GM18861 (cell line): ENCODE measurements at regions not wholly inside any gene's neighbourhood (a gene's known extent, or its start where the extent isn't known, plus 50 kb on each side); places are given as distances from the start of the nearest gene placed in this dataset.
"Not testable (repeated sequence)": the region's sequence is repeated elsewhere in the genome, so short reads cannot be mapped to it uniquely, and the experiment has no call there.

Source experiments
- ATAC-seq: cut with Tn5 transposase; IDR thresholded peaks from one replicate; pipeline ENCODE4 v1.9.1; 2021; ENCODE audit not compliant: unreplicated experiment

DNA sequence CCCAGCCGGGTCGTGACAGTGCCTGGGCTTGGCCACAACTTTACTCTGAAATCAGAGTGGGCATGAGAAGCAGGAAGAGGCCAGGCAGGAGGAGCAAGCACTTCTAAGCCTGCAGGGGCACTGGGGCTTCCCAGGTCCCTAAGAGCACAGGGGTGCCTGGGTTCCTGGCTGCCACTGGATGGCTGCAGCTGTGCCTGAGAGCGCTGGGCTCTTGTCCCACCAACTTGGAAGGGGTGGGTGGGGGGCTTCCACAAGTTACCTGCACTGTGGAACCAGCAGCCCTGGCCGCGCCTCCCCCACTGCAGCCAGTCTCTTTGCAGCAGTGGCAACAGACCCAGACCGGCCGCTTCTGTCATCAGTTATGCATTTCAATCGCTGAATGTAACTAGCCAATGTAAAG is 434.7 kb upstream of the GRM3 start:
- no peak for ATAC-seq

- ATAC-seq, result no peak
These were observed 436.0 kb upstream of the GRM3 start for GRCh38 chr7:86207740-86208139.

- no peak for ATAC-seq
These were observed 440.9 kb upstream of the GRM3 start for GRCh38 chr7:86202833-86203232.

DNA sequence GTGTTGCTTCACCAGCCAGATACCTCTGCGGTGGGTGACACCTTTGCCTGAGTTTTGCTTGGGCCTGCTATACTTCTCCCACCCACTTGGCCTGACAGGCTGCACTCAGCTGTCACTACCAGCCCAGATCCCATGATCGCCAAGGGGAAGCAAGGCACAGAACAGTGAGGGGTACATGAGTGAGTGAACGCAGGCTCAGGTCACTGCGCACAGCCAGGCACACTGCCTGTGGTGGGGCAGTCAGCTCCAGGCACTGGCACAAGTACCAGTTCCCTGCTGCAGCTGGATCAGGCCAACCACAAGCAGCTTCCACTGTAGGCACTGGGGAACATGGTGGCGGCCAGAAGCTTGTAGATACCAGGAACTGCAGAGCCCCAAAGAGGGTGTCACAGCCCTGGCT is 441.9 kb upstream of the GRM3 start:
- ATAC-seq, result no peak

GRCh38 chr7:86199881-86200614 is 443.7 kb upstream of the GRM3 start:
- no peak for ATAC-seq

GRCh38 chr7:86190351-86190750 is 453.4 kb upstream of the GRM3 start:
- no peak for ATAC-seq

- ATAC-seq, result no peak
These were observed 462.2 kb upstream of the GRM3 start for GRCh38 chr7:86181474-86181873.

GRCh38 chr7:86164827-86165226 is 478.9 kb upstream of the GRM3 start:
- no peak for ATAC-seq

DNA sequence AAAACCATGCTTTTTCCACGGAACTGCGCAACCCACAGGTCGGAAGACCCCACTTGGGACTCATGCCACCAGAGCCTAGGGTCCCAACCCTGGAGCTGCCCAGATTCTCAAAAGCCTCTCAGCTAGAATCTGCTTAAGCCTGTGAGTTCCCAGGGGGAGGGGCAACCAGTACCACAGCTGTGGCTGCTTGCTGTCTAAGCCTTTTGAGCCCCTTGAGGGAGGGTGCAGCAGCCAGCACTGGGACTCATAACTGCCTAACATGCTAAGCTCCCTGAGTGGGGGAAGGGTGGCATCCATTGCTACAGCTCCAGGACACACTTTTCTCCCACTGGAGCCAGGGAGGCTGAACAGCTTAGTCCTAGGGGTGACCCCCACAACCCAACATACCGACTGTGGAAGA is 485.6 kb upstream of the GRM3 start:
- ATAC-seq, result no peak

DNA sequence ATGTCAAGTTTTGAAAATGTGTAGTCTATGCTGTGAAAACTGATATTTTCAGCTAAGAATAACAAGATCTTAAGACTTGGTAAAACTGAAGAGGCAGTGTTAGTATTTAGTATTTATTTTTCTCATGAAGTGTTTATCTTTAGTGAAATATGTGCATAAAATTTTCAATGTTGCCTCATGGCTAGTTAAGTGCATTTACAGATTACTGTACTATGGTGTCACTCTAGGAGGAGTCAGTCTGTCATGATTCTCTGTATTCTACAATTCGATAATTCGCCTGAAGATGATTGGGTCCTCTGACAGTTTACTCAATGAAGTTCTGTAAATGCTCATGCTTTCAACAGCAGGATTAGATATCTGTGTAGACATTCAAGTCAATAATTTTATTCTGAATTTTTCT is 488.1 kb upstream of the GRM3 start:
- ATAC-seq, result no peak

DNA sequence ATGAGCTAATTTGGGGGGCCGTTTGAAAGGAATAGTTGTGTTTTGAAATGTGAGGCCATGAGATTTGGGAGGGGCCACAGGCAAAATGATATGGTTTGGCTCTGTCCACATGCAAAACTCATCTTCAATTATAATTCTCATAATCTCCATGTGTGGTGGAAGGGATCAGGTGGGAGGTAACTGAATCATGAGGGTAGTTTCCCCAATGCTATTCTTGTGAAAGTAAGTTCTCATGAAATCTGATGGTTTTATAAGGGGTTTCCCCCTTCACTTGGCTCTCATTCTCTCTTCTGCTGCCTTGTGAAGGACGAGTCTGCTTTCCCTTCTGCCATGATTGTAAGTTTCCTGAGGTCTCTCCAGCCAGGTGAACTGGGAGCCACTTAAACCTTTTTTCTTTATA is 490.8 kb upstream of the GRM3 start:
- no peak for ATAC-seq

DNA sequence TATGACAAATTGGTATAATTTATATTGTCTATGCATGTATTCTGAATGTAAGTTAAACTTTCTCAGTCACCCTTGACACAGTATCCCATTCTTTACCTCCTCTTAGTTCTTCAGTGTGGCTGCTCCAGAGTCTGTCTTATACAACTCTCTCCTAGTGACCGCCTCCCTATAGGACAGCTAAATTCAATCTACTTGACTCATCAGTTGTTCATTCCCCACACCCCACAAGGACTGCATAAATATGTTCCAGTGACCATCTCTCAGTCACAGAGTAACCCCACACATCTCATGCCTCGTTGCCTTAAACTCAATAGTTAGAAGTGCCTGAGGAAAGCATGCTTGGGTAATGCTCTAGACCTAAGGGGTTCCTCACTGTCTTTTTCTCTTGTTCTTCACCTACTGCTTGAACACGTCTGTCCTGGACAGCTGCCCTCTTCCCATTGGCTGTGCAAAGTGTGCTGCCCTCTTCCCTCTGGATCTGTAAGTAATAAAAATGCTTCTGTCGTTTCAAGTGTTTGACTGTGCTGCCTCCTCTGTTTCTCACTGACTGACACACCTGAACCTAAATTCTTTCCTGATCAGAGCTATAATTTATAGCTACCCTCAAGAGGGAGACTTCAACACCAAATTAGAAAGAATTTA is 494.6 kb upstream of the GRM3 start:
- no peak for ATAC-seq

DNA sequence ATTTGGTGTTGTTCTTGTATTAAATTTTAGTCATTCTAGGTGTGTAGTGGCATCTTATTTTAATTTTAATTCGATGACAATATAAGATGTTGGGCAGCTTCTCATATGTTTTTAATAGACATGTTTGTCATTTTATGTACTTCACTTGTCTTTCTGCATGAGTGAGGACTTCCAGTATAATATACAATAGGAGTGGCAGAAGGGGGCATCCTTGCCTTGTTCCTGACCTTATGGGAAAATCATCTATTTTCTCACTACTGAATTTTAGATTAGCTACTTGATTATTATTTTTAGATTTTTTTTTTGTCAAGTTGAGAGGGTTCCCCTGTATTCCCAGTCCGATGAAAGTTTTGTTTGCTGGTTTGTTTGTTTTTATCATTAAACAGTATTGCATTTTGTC is 495.2 kb upstream of the GRM3 start:
- no peak for ATAC-seq

GRCh38 chr7:86137343-86137742 is 506.4 kb upstream of the GRM3 start:
- ATAC-seq, result no peak

- ATAC-seq, result no peak
These were observed 513.4 kb upstream of the GRM3 start for GRCh38 chr7:86130268-86130667.

- ATAC-seq, result no peak
These were observed 520.2 kb upstream of the GRM3 start for GRCh38 chr7:86123476-86123875.

GRCh38 chr7:86094166-86094669 is 549.5 kb upstream of the GRM3 start:
- ATAC-seq, result no peak

DNA sequence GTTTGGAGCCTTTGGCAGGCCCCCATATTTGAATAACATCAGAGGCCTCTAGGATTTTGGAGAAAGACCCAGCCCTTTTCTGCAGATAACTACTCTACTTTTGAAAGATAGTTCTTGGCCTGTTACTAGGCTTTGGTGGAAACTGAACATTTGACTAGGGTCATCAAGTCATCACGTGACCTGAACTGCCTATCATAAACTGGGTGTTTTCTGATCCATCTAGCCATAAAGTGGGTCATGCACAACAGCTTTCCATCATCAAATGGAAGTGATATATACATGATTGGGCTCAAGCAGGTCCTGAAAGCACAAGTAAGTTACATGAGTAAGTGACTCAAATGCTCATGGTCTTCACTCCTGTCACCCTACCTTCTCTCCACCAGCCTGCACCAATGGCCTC is 552.3 kb upstream of the GRM3 start:
- ATAC-seq, result no peak

DNA sequence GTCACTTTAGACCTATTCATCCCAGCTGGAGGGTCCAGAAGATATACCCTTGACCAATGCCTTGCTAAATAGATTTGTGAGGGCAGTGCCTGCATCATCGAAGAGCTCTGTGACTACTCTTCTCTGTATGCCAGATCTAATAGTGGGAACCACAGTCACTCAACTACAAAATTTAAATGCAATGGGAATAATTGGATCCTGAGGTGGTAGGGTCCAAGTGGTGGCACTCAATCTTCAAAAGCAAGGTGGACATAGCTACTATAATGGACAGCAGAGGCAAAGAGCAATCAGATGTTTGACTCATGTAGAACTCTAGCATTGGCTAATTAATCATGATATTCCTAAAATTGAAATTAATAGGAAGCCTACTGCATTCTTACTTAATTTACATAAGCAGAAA is 554.3 kb upstream of the GRM3 start:
- ATAC-seq, result no peak

DNA sequence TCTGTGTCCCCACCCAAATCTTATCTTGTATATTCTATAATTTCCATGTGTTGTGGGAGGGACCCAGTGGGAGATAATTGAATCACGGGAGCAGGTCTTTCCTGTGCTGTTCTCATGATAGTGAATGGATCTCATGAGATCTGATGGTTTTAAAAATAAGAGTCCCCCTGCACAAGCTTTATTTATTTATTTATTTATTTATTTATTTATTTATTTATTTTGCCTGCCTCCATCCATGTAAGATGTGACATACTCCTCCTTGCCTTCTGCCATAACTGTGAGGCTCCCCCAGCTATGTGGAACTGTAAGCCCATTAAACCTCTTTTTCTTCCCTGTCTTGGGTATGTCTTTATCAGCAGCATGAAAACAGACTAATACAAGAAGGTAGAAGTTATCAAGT is 579.1 kb upstream of the GRM3 start:
- ATAC-seq, result not testable (repeated sequence)

DNA sequence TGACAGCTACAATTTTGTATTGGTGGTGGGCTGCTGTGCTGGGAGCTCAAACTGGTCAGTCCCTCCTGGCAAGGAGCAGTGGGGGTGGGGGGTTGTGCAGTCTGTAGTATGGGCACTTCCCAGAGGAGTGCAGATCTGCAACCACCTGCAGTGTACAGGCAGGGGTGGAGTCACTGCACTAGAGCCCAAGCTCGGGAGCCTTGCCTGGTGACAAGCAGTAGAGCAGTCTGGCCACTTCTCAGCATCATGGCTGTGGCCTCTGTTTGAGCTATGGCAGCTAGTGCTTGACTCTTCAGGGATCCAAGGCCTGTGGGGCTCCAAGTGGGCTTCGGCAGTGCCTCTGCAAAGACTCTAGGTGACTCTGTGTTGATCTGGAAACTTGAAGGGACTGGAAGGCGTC is 585.1 kb upstream of the GRM3 start:
- ATAC-seq, result no peak

DNA sequence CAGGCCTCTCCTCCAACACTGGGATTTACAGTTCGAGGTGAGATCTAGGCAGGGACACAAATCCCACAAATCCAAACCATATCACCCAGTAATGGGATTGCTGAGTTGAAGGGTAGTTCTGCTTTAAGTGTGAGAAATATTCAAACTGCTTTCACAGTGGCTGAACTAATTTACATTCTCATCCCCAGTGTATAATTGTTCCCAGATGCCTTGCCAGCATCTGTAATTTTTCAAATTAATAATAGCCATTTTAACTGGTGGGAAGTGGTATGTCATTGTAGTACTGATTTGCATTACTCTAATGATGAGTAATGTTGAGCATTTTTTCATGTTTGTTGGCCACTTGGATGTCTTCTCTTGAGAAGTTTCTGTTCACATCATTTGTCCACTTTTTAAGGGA is 592.8 kb upstream of the GRM3 start:
- no peak for ATAC-seq

DNA sequence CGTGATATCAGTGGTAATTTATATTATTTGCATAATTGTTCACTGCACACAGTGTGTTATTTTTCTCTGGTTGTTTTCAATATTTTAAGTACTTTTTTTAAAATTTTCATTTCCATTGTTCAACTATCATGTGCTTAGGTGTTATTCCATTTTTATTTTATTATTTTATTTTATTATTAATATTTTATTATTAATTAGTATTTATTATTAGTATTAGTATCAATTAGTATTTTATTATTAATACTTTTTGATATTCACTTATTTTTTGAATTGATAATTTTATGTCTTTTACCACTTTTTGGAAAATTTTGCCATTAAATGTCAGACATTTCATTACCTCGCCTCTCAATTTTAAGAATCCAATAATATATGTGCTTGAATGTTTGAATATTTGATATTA is 593.8 kb upstream of the GRM3 start:
- no peak for ATAC-seq
